SK-N-SH (cell line): ENCODE measurements at regions not wholly inside any gene's neighbourhood (a gene's known extent, or its start where the extent isn't known, plus 50 kb on each side); places are given as distances from the start of the nearest gene placed in this dataset.
A peak's percentile ranks its signal among the peaks of the same experiment; 100 is the strongest.

Source experiments
- CTCF ChIA-PET: fragments of 300-600, 350-600 bp; formaldehyde crosslinking; extraction: SDS; loops from one replicate; lab custom pipeline; 2021; lab: Yijun Ruan, JAX
- POLR2A ChIA-PET: fragments of 350-600 bp; sonication (Branson Sonifier 250); formaldehyde crosslinking; extraction: SDS; loops from one replicate; lab custom pipeline; 2020; ENCODE audit warnings: antibody characterized with exemption, inconsistent platforms; lab: Yijun Ruan, JAX
- DNase-seq: peaks from one replicate; pipeline ENCODE4 v3.0.0; 2012
- H2AFZ ChIP-seq: fragments of 200-600 bp; sonication (generic); 2 replicates; pipeline ENCODE4 v1.8.1; 2016; ENCODE audit warnings: antibody characterized with exemption, mild to moderate bottlenecking, low read depth
- H3F3A ChIP-seq: fragments of 200-600 bp; sonication (generic); replicated peaks from 2 replicates; pipeline ENCODE3; 2016; ENCODE audit warnings: antibody characterized with exemption, mild to moderate bottlenecking; ENCODE audit not compliant: insufficient read depth
- H3K27ac ChIP-seq, 2 experiments: fragments of 200-500 bp in 1 of 2; fragments of 200-600 bp in 1 of 2; sonication (Bioruptor generic) in 1 of 2; sonication (generic), shearing (Covaris generic) in 1 of 2; 2 replicates each; pipeline versions ENCODE4 v1.5.1 to v1.6.1; 2014 to 2016; ENCODE audit warnings: low read depth in 2 of 2, inconsistent platforms in 1 of 2, low read length in 1 of 2, mild to moderate bottlenecking in 1 of 2, mixed read lengths in 1 of 2
- H3K27me3 ChIP-seq: fragments of 200-600 bp; sonication (generic), shearing (Covaris generic); 2 replicates; pipeline ENCODE4 v1.6.1; 2016; ENCODE audit warnings: mixed run types; ENCODE audit not compliant: insufficient read depth
- H3K36me3 ChIP-seq, 2 experiments: fragments of 200-500 bp in 1 of 2; fragments of 200-600 bp in 1 of 2; sonication (Bioruptor generic) in 1 of 2; sonication (generic) in 1 of 2; replicated peaks in 1 of 2; 2 replicates each; pipeline versions ENCODE3 to v1.5.1; 2014 to 2016; ENCODE audit warnings: low read length in 1 of 2, mild to moderate bottlenecking in 1 of 2; ENCODE audit not compliant: insufficient read depth in 2 of 2, control insufficient read depth in 1 of 2
- H3K4me1 ChIP-seq, 2 experiments: fragments of 200-500 bp in 1 of 2; fragments of 200-600 bp in 1 of 2; sonication (Bioruptor generic) in 1 of 2; sonication (generic), shearing (Covaris generic) in 1 of 2; 2 replicates each; pipeline versions ENCODE4 v1.5.1 to v1.6.1; 2014 to 2016; ENCODE audit warnings: low read depth in 1 of 2, low read length in 1 of 2, mixed run types in 1 of 2; ENCODE audit not compliant: insufficient read depth in 2 of 2, control insufficient read depth in 1 of 2
- H3K4me2 ChIP-seq: fragments of 200-600 bp; sonication (generic), shearing (Covaris generic); 2 replicates; pipeline ENCODE4 v1.6.1; 2017; ENCODE audit warnings: mixed run types
- H3K4me3 ChIP-seq, 2 experiments: fragments of 200-500 bp in 1 of 2; fragments of 200-600 bp in 1 of 2; sonication (Bioruptor generic) in 1 of 2; sonication (generic), shearing (Covaris generic) in 1 of 2; 2 replicates each; pipeline versions ENCODE4 v1.5.1 to v1.8.1; 2014 to 2016; ENCODE audit warnings: low read depth in 2 of 2, inconsistent platforms in 1 of 2, low read length in 1 of 2, mild to moderate bottlenecking in 1 of 2, mixed read lengths in 1 of 2, moderate library complexity in 1 of 2
- H3K79me2 ChIP-seq: fragments of 200-600 bp; sonication (generic); 2 replicates; pipeline ENCODE4 v1.8.1; 2017; ENCODE audit warnings: mild to moderate bottlenecking; ENCODE audit not compliant: insufficient read depth
- H3K9ac ChIP-seq: fragments of 200-600 bp; sonication (generic); 2 replicates; pipeline ENCODE4 v1.6.1; 2017; ENCODE audit warnings: mixed run types
- H3K9me2 ChIP-seq: fragments of 200-600 bp; sonication (generic); 2 replicates; pipeline ENCODE4 v1.6.1; 2017; ENCODE audit warnings: mixed run types
- H3K9me3 ChIP-seq: fragments of 200-600 bp; sonication (generic); 2 replicates; pipeline ENCODE4 v1.6.1; 2017; ENCODE audit warnings: mixed run types, mild to moderate bottlenecking, moderate library complexity
- H4K20me1 ChIP-seq: fragments of 200-600 bp; sonication (generic); 2 replicates; pipeline ENCODE4 v1.6.1; 2017; ENCODE audit warnings: mild to moderate bottlenecking, mixed run types; ENCODE audit not compliant: insufficient read depth
- CTCF ChIP-seq: fragments of 200-600 bp; sonication (generic); IDR thresholded peaks from 2 replicates; pipeline ENCODE4 v1.6.1; 2017; ENCODE audit warnings: antibody characterized with exemption, mild to moderate bottlenecking, moderate library complexity
- GATA2 ChIP-seq: sonication (generic); formaldehyde crosslinking; IDR thresholded peaks from 2 replicates; pipeline ENCODE4 v1.5.0; 2020; ENCODE audit warnings: mild to moderate bottlenecking, missing genetic modification reagents
- IRF3 ChIP-seq: fragments of 150-350 bp; IDR thresholded peaks from 2 replicates; pipeline ENCODE4 v1.6.1; 2016; ENCODE audit warnings: mild to moderate bottlenecking, low read depth, low read length
- MAX ChIP-seq: IDR thresholded peaks from 2 replicates; pipeline ENCODE4 v1.4.0; 2012; ENCODE audit warnings: low read depth
- MEF2A ChIP-seq: IDR thresholded peaks from 2 replicates; pipeline ENCODE4 v1.4.0; 2012; ENCODE audit warnings: low read depth, borderline replicate concordance
- NRF1 ChIP-seq: IDR thresholded peaks from 2 replicates; pipeline ENCODE4 v1.6.1; 2012; ENCODE audit warnings: low read depth, mild to moderate bottlenecking, low read length
- REST ChIP-seq: IDR thresholded peaks from 2 replicates; pipeline ENCODE4 v1.6.1; 2012; ENCODE audit warnings: mild to moderate bottlenecking, low read depth, low read length, moderate library complexity
- RXRA ChIP-seq: IDR thresholded peaks from 2 replicates; pipeline ENCODE4 v1.4.0; 2012; ENCODE audit warnings: low read depth, mild to moderate bottlenecking, borderline replicate concordance
- SIN3A ChIP-seq: IDR thresholded peaks from 2 replicates; pipeline ENCODE4 v1.6.1; 2012; ENCODE audit warnings: low read depth, mild to moderate bottlenecking, low read length, moderate library complexity, borderline replicate concordance
- SMC3 ChIP-seq: IDR thresholded peaks from 2 replicates; pipeline ENCODE4 v1.6.1; 2012; ENCODE audit warnings: low read depth, low read length, improper control_type of control experiment
- TAF1 ChIP-seq: IDR thresholded peaks from 2 replicates; pipeline ENCODE4 v1.6.1; 2012; ENCODE audit warnings: low read depth, mild to moderate bottlenecking, low read length, moderate library complexity, borderline replicate concordance
- TCF12 ChIP-seq: IDR thresholded peaks from 2 replicates; pipeline ENCODE4 v1.4.0; 2012
- USF2 ChIP-seq: fragments of 150-350 bp; IDR thresholded peaks from 2 replicates; pipeline ENCODE4 v1.6.1; 2017; ENCODE audit warnings: antibody characterized with exemption, low read length, low read depth, borderline replicate concordance
- YY1 ChIP-seq: IDR thresholded peaks from 2 replicates; pipeline ENCODE4 v1.4.0; 2012; ENCODE audit warnings: low read depth, mild to moderate bottlenecking
- ZBTB33 ChIP-seq: IDR thresholded peaks from 2 replicates; pipeline ENCODE4 v1.4.0; 2012; ENCODE audit warnings: low read depth, borderline replicate concordance
- WGBS: methylation state at CpG from one replicate; pipeline ENCODE4 v1.1.6; 2017; ENCODE audit warnings: low lambda C conversion rate; 5-methylcytosine and 5-hydroxymethylcytosine counted together

DNA sequence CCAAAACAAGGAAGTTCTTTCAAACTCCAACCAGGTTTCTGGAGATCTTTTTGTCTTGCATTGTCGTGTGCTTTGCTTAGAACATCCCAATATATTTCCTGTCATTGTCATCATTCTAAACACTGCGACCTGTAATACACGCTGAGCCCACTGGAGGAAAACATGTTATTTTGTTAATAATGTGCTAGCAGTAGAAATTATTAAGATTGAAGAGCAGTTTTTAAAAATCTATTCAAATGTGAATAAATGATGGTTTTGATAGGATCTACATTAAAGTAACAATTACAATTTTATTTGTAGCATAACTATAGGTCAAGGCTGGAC, 268.5 kb downstream of the PTPRC start (continued):
- TF ChIP-seq MAX: no peak

GRCh38 chr1:198908995-198909394, 270.2 kb downstream of the PTPRC start:
- H3K27me3 ChIP-seq: no peaks in the 10 kb centered on the region
- no peak for DNase-seq
- no peak overlapping the region for H3K9ac ChIP-seq
- H3F3A ChIP-seq: peaks cover 20% of the 10 kb centered on the region
- 92% methylated on average over 3 of the region's 3 CpGs for WGBS
- no peak overlapping the region for H3K4me2 ChIP-seq
- H3K9me3 ChIP-seq: no peaks in the 10 kb centered on the region
- H3K9me2 ChIP-seq: no peaks in the 10 kb centered on the region
- H3K4me1 ChIP-seq: peaks cover 18 to 32% of the 10 kb centered on the region in 2 experiments; a peak in 3 of 4 replicates
- no peak for TF ChIP-seq YY1
- no peak for TF ChIP-seq REST
- TF ChIP-seq TAF1: no peak
- no peak for TF ChIP-seq CTCF
- no peak for TF ChIP-seq TCF12
- TF ChIP-seq RXRA: no peak
- no peak for TF ChIP-seq MEF2A
- no peak for TF ChIP-seq GATA2 (CRISPR knock-in tag)
- TF ChIP-seq SMC3: no peak
- TF ChIP-seq IRF3: no peak
- TF ChIP-seq SIN3A: no peak
- no peak for TF ChIP-seq NRF1
- TF ChIP-seq ZBTB33: no peak
- no peak for TF ChIP-seq USF2
- TF ChIP-seq MAX: no peak
- no peaks in the 10 kb centered on the region for H4K20me1 ChIP-seq
- no peak overlapping the region for H3K4me3 ChIP-seq
- peaks cover 0 to 27% of the 10 kb centered on the region in 2 experiments for H3K36me3 ChIP-seq
- H3K27ac ChIP-seq: peak overlapping the region in 1 of 2 experiments; percentile 53; a peak in 1 of 4 replicates
- no peak overlapping the region for H2AFZ ChIP-seq
- peaks cover 39% of the 10 kb centered on the region for H3K79me2 ChIP-seq
- POLR2A ChIA-PET: no interaction called here
- CTCF ChIA-PET: no interaction called here
